Upper lobe of left lung (tissue), 6 donors: ENCODE measurements at regions not wholly inside any gene's neighbourhood (a gene's known extent, or its start where the extent isn't known, plus 50 kb on each side); places are given as distances from the start of the nearest gene placed in this dataset.

Experiments used
- ATAC-seq, 2 donors: fragments of 200-7000 bp; cut with Tn5 transposase; one replicate each; pipeline ENCODE4 v1.9.1; 2022; ENCODE audit warnings: mild to moderate bottlenecking in 2 of 2, moderate library complexity in 2 of 2; ENCODE audit not compliant: low FRiP score in 2 of 2
- DNase-seq, 2 donors: peaks; one replicate each; pipeline ENCODE4 v3.0.0-alpha.2; 2019 to 2020
- H3K27ac ChIP-seq, 4 donors: fragments of 200-600 bp; sonication (generic); one replicate each; pipeline ENCODE4 v1.5.1; 2016 to 2019
- H3K27me3 ChIP-seq, 4 donors: fragments of 200-600 bp; sonication (generic); one replicate each; pipeline ENCODE4 v1.5.1; 2017 to 2019
- H3K36me3 ChIP-seq, 4 donors: fragments of 200-600 bp; sonication (generic); one replicate each; pipeline ENCODE4 v1.5.1; 2016 to 2019
- H3K4me1 ChIP-seq, 4 donors: fragments of 200-600 bp; sonication (generic); one replicate each; pipeline ENCODE4 v1.5.1; 2018 to 2019
- H3K4me3 ChIP-seq, 4 donors: fragments of 200-600 bp; sonication (generic); one replicate each; pipeline ENCODE4 v1.5.1; 2017 to 2019; ENCODE audit warnings: mild to moderate bottlenecking in 2 of 4, moderate library complexity in 1 of 4
- H3K9me3 ChIP-seq, 4 donors: fragments of 200-600 bp; sonication (generic); one replicate each; pipeline ENCODE4 v1.5.1; 2018 to 2019
- CTCF ChIP-seq, 6 experiments: fragments of 450-650 bp in 4 of 6; fragments of 200-600 bp in 2 of 6; sonication (generic) in 2 of 6; IDR thresholded peaks; one replicate each; pipeline ENCODE4 v1.5.1; 2016 to 2019; ENCODE audit warnings: antibody characterized with exemption in 6 of 6
- EP300 ChIP-seq, 4 donors: sonication (generic); formaldehyde crosslinking; IDR thresholded peaks; one replicate each; pipeline ENCODE4 v1.5.1; 2017; ENCODE audit warnings: antibody characterized with exemption in 4 of 4, control low read depth in 2 of 4
- POLR2A ChIP-seq, 4 donors: fragments of 450-650 bp; IDR thresholded peaks; one replicate each; pipeline ENCODE4 v1.5.1; 2016 to 2017; ENCODE audit warnings: antibody characterized with exemption in 4 of 4, mild to moderate bottlenecking in 2 of 4
- POLR2AphosphoS5 ChIP-seq, 2 donors: sonication (generic); formaldehyde crosslinking; IDR thresholded peaks; one replicate each; pipeline ENCODE4 v1.5.1; 2017; ENCODE audit warnings: antibody characterized with exemption in 2 of 2
- WGBS, 2 donors: methylation state at CpG; one replicate each; pipeline ENCODE4 v1.1.5; 2017 to 2018; 5-methylcytosine and 5-hydroxymethylcytosine counted together
- donor health status: DM: no; HTN: no; CAD: no; lungs with moderate emphysema.
- donor health status: DM: no; HTN: yes; CAD: no; lungs with severe emphysema.

- Histone ChIP-seq H3K4me1 (no peaks in the 10 kb centered on the region), H3K4me3 (no peak overlapping the region), H3K27ac (no peak overlapping the region), H3K36me3 (no peaks in the 10 kb centered on the region), H3K27me3 (no peaks in the 10 kb centered on the region), H3K9me3 (no peaks in the 10 kb centered on the region)
- ATAC-seq (no peak), DNase-seq (no peak)
- TF ChIP-seq POLR2A (IDR thresholded peaks at IDR 0.05) (no peak), CTCF (IDR thresholded peaks at IDR 0.05) (no peak), EP300 (IDR thresholded peaks at IDR 0.05) (no peak), POLR2AphosphoS5 (IDR thresholded peaks at IDR 0.05) (no peak)
- WGBS, 2 donors: 91% methylated on average over 2 of the region's 2 CpGs
These were observed 116.1 kb upstream of the TSC22D1 start for GRCh38 chr13:44692173-44692713.

GRCh38 chr13:44690376-44690775 is 114.2 kb upstream of the TSC22D1 start:
- TF ChIP-seq POLR2AphosphoS5 (IDR thresholded peaks at IDR 0.05) (no peak), EP300 (IDR thresholded peaks at IDR 0.05) (no peak), CTCF (IDR thresholded peaks at IDR 0.05) (no peak), POLR2A (IDR thresholded peaks at IDR 0.05) (no peak)
- 83 to 91% methylated on average over 5 of the region's 5 CpGs for WGBS, 2 donors
- Histone ChIP-seq H3K4me3 (no peak overlapping the region), H3K9me3 (no peaks in the 10 kb centered on the region), H3K36me3 (no peaks in the 10 kb centered on the region), H3K4me1 (no peaks in the 10 kb centered on the region), H3K27me3 (no peaks in the 10 kb centered on the region), H3K27ac (no peak overlapping the region)
- DNase-seq (no peak), ATAC-seq (no peak)

GRCh38 chr13:44688652-44689051 is 112.5 kb upstream of the TSC22D1 start:
- no peaks in the 10 kb centered on the region for H3K9me3 ChIP-seq
- no peaks in the 10 kb centered on the region for H3K27me3 ChIP-seq
- H3K4me1 ChIP-seq: no peaks in the 10 kb centered on the region
- no peak overlapping the region for H3K4me3 ChIP-seq
- DNase-seq: no peak
- H3K36me3 ChIP-seq: no peaks in the 10 kb centered on the region
- ATAC-seq: no peak
- no peak for TF ChIP-seq POLR2AphosphoS5 (IDR thresholded peaks at IDR 0.05)
- TF ChIP-seq CTCF (IDR thresholded peaks at IDR 0.05): no peak
- no peak for TF ChIP-seq POLR2A (IDR thresholded peaks at IDR 0.05)
- TF ChIP-seq EP300 (IDR thresholded peaks at IDR 0.05): no peak
- no peak overlapping the region for H3K27ac ChIP-seq

- DNase-seq: no peak
- 88 to 92% methylated on average over 4 of the region's 4 CpGs for WGBS, 2 donors
These were observed 110.4 kb upstream of the TSC22D1 start for GRCh38 chr13:44686531-44686934.

More at GRCh38 chr13:44686531-44686934, 110.4 kb upstream of the TSC22D1 start:
- peak in 1 of 2 donors; percentile 32 for ATAC-seq
- no peaks in the 10 kb centered on the region for H3K9me3 ChIP-seq
- H3K36me3 ChIP-seq: no peaks in the 10 kb centered on the region
- no peak overlapping the region for H3K4me3 ChIP-seq
- no peaks in the 10 kb centered on the region for H3K27me3 ChIP-seq
- H3K4me1 ChIP-seq: no peaks in the 10 kb centered on the region
- H3K27ac ChIP-seq: no peak overlapping the region
- TF ChIP-seq POLR2A (IDR thresholded peaks at IDR 0.05) (no peak), POLR2AphosphoS5 (IDR thresholded peaks at IDR 0.05) (no peak), CTCF (IDR thresholded peaks at IDR 0.05) (no peak), EP300 (IDR thresholded peaks at IDR 0.05) (no peak)
